ENCODE measurements at regions not wholly inside any gene's neighbourhood (a gene's known extent, or its start where the extent isn't known, plus 50 kb on each side); places are given as distances from the start of the nearest gene placed in this dataset.

GRCh38 chr22:34526681-34527080, 539.3 kb upstream of the ISX start:
- Mint-ChIP-seq H3K27me3 (no peaks in the 10 kb centered on the region), H3K4me3 (no peak overlapping the region), H3K4me1 (ENCODE audit: low read depth) (no peaks in the 10 kb centered on the region), H3K36me3 (ENCODE audit: low read depth) (no peaks in the 10 kb centered on the region), H3K27ac (no peak overlapping the region), H3K9me3 (peaks cover 2% of the 10 kb centered on the region)
- DNase-seq: no peak

- no peaks in the 10 kb centered on the region for H3K36me3 Mint-ChIP-seq (ENCODE audit: low read depth)
- H3K4me1 Mint-ChIP-seq (ENCODE audit: low read depth): no peaks in the 10 kb centered on the region
- H3K27me3 Mint-ChIP-seq: no peaks in the 10 kb centered on the region
- no peak overlapping the region for H3K27ac Mint-ChIP-seq
- H3K4me3 Mint-ChIP-seq: no peak overlapping the region
- DNase-seq: no peak
- H3K9me3 Mint-ChIP-seq: peaks cover 4% of the 10 kb centered on the region
These were observed 531.9 kb upstream of the ISX start for GRCh38 chr22:34534101-34534500.

GRCh38 chr22:34567367-34567766, 498.6 kb upstream of the ISX start:
- peaks cover 5% of the 10 kb centered on the region for H3K9me3 Mint-ChIP-seq
- H3K4me1 Mint-ChIP-seq (ENCODE audit: low read depth): no peaks in the 10 kb centered on the region
- H3K27ac Mint-ChIP-seq: no peak overlapping the region
- H3K36me3 Mint-ChIP-seq (ENCODE audit: low read depth): no peaks in the 10 kb centered on the region
- no peak overlapping the region for H3K4me3 Mint-ChIP-seq
- no peaks in the 10 kb centered on the region for H3K27me3 Mint-ChIP-seq
- no peak for DNase-seq

GRCh38 chr22:34570408-34570807, 495.6 kb upstream of the ISX start:
- Mint-ChIP-seq H3K27me3 (no peaks in the 10 kb centered on the region), H3K9me3 (no peaks in the 10 kb centered on the region), H3K27ac (no peak overlapping the region), H3K4me1 (ENCODE audit: low read depth) (no peaks in the 10 kb centered on the region), H3K4me3 (no peak overlapping the region), H3K36me3 (ENCODE audit: low read depth) (no peaks in the 10 kb centered on the region)
- DNase-seq: no peak

- Mint-ChIP-seq H3K9me3 (no peaks in the 10 kb centered on the region), H3K27me3 (peaks cover 7% of the 10 kb centered on the region), H3K4me3 (no peak overlapping the region), H3K4me1 (ENCODE audit: low read depth) (no peaks in the 10 kb centered on the region), H3K36me3 (ENCODE audit: low read depth) (no peaks in the 10 kb centered on the region), H3K27ac (no peak overlapping the region)
- DNase-seq: no peak
These were observed 486.4 kb upstream of the ISX start for GRCh38 chr22:34579519-34579918.

- H3K27ac Mint-ChIP-seq: no peak overlapping the region
- no peaks in the 10 kb centered on the region for H3K4me1 Mint-ChIP-seq (ENCODE audit: low read depth)
- no peaks in the 10 kb centered on the region for H3K9me3 Mint-ChIP-seq
- no peak for DNase-seq
- no peaks in the 10 kb centered on the region for H3K36me3 Mint-ChIP-seq (ENCODE audit: low read depth)
- H3K4me3 Mint-ChIP-seq: no peak overlapping the region
- no peaks in the 10 kb centered on the region for H3K27me3 Mint-ChIP-seq
These were observed 478.3 kb upstream of the ISX start for GRCh38 chr22:34587357-34588356.

- Mint-ChIP-seq H3K27ac (no peak overlapping the region), H3K36me3 (ENCODE audit: low read depth) (no peaks in the 10 kb centered on the region), H3K9me3 (no peaks in the 10 kb centered on the region), H3K4me1 (ENCODE audit: low read depth) (no peaks in the 10 kb centered on the region), H3K4me3 (no peak overlapping the region), H3K27me3 (no peaks in the 10 kb centered on the region)
- DNase-seq: no peak
These were observed 476.9 kb upstream of the ISX start for GRCh38 chr22:34588871-34589545.

GRCh38 chr22:34592123-34592740, 473.7 kb upstream of the ISX start:
- Mint-ChIP-seq H3K27ac (no peak overlapping the region), H3K36me3 (ENCODE audit: low read depth) (no peaks in the 10 kb centered on the region), H3K4me3 (no peak overlapping the region), H3K9me3 (peaks cover 4% of the 10 kb centered on the region), H3K27me3 (no peaks in the 10 kb centered on the region), H3K4me1 (ENCODE audit: low read depth) (no peaks in the 10 kb centered on the region)
- no peak for DNase-seq

- Mint-ChIP-seq H3K9me3 (peaks cover 4% of the 10 kb centered on the region), H3K4me3 (no peak overlapping the region), H3K27me3 (peaks cover 3% of the 10 kb centered on the region), H3K4me1 (ENCODE audit: low read depth) (no peaks in the 10 kb centered on the region), H3K27ac (no peak overlapping the region), H3K36me3 (ENCODE audit: low read depth) (no peaks in the 10 kb centered on the region)
- DNase-seq: no peak
These were observed 466.4 kb upstream of the ISX start for GRCh38 chr22:34599567-34599966.

GRCh38 chr22:34604312-34604711, 461.6 kb upstream of the ISX start:
- Mint-ChIP-seq H3K4me1 (ENCODE audit: low read depth) (no peaks in the 10 kb centered on the region), H3K9me3 (no peaks in the 10 kb centered on the region), H3K27ac (no peak overlapping the region), H3K27me3 (peaks cover 3% of the 10 kb centered on the region), H3K36me3 (ENCODE audit: low read depth) (no peaks in the 10 kb centered on the region), H3K4me3 (no peak overlapping the region)
- DNase-seq: no peak

- H3K9me3 Mint-ChIP-seq: peaks cover 4% of the 10 kb centered on the region
- H3K4me3 Mint-ChIP-seq: no peak overlapping the region
- DNase-seq: no peak
- H3K27ac Mint-ChIP-seq: no peak overlapping the region
- peaks cover 3% of the 10 kb centered on the region for H3K27me3 Mint-ChIP-seq
- H3K36me3 Mint-ChIP-seq (ENCODE audit: low read depth): no peaks in the 10 kb centered on the region
- H3K4me1 Mint-ChIP-seq (ENCODE audit: low read depth): no peaks in the 10 kb centered on the region
These were observed 457.9 kb upstream of the ISX start for GRCh38 chr22:34608106-34608505.

- DNase-seq: no peak
- Mint-ChIP-seq H3K27ac (no peak overlapping the region), H3K4me3 (no peak overlapping the region), H3K27me3 (peaks cover 3% of the 10 kb centered on the region), H3K9me3 (peaks cover 6% of the 10 kb centered on the region), H3K36me3 (ENCODE audit: low read depth) (no peaks in the 10 kb centered on the region), H3K4me1 (ENCODE audit: low read depth) (no peaks in the 10 kb centered on the region)
These were observed 457.3 kb upstream of the ISX start for GRCh38 chr22:34608540-34609115.

GRCh38 chr22:34609646-34610045, 456.3 kb upstream of the ISX start:
- Mint-ChIP-seq H3K4me3 (no peak overlapping the region), H3K9me3 (peaks cover 6% of the 10 kb centered on the region), H3K27me3 (no peaks in the 10 kb centered on the region), H3K36me3 (ENCODE audit: low read depth) (no peaks in the 10 kb centered on the region), H3K4me1 (ENCODE audit: low read depth) (no peaks in the 10 kb centered on the region), H3K27ac (no peak overlapping the region)
- no peak for DNase-seq

GRCh38 chr22:34620161-34620560, 445.8 kb upstream of the ISX start:
- Mint-ChIP-seq H3K27ac (no peak overlapping the region), H3K4me3 (no peak overlapping the region), H3K4me1 (ENCODE audit: low read depth) (no peaks in the 10 kb centered on the region), H3K27me3 (no peaks in the 10 kb centered on the region), H3K9me3 (peaks cover 3% of the 10 kb centered on the region), H3K36me3 (ENCODE audit: low read depth) (no peaks in the 10 kb centered on the region)
- DNase-seq: no peak

Measured in activated T-cell treated with anti-CD3 and anti-CD28 coated beads, Interleukin-2, amount 50 U/mL, for 24 hours (primary cell).